CD14-positive monocyte (primary cell): ENCODE measurements at regions not wholly inside any gene's neighbourhood (a gene's known extent, or its start where the extent isn't known, plus 50 kb on each side); places are given as distances from the start of the nearest gene placed in this dataset.

Source experiments
- DNase-seq, 3 donors: peaks; one replicate each; pipeline ENCODE4 v3.0.0-alpha.2; 2011 to 2022
- H2AFZ ChIP-seq: 2 replicates; pipeline ENCODE4 v1.6.0; 2012; ENCODE audit warnings: mild to moderate bottlenecking, low read depth, low read length, inconsistent platforms; ENCODE audit not compliant: insufficient read depth, poor library complexity, severe bottlenecking
- H3K27ac ChIP-seq, 2 donors: 1 replicate in 1 of 2; 2 replicates in 1 of 2; pipeline ENCODE4 v1.5.1; 2012 to 2013; ENCODE audit warnings: low read length in 2 of 2, control low read depth in 1 of 2, inconsistent platforms in 1 of 2, low read depth in 1 of 2, mild to moderate bottlenecking in 1 of 2
- H3K27me3 ChIP-seq, 2 donors: one replicate each; pipeline versions ENCODE4 v1.6.0 to v1.6.1; 2011 to 2013; ENCODE audit warnings: low read length in 2 of 2; ENCODE audit not compliant: control insufficient read depth in 2 of 2, insufficient read depth in 2 of 2
- H3K36me3 ChIP-seq, 2 donors: replicated peaks in 1 of 2; 1 replicate in 1 of 2; 2 replicates in 1 of 2; pipeline versions ENCODE4 v1.5.1 to v1.6.1; 2012 to 2013; ENCODE audit warnings: low read length in 2 of 2, control low read depth in 1 of 2, inconsistent platforms in 1 of 2, mild to moderate bottlenecking in 1 of 2; ENCODE audit not compliant: insufficient read depth in 2 of 2, control insufficient read depth in 1 of 2
- H3K4me1 ChIP-seq, 2 donors: 1 replicate in 1 of 2; 2 replicates in 1 of 2; pipeline versions ENCODE4 v1.5.1 to v1.6.1; 2012 to 2013; ENCODE audit warnings: low read length in 2 of 2, control low read depth in 1 of 2, inconsistent platforms in 1 of 2, mild to moderate bottlenecking in 1 of 2, moderate library complexity in 1 of 2; ENCODE audit not compliant: insufficient read depth in 2 of 2, control insufficient read depth in 1 of 2
- H3K4me2 ChIP-seq: replicated peaks from 2 replicates; pipeline ENCODE3; 2012; ENCODE audit warnings: low read length, moderate library complexity, mild to moderate bottlenecking; ENCODE audit not compliant: poor library complexity, severe bottlenecking; ENCODE audit errors: extremely low read depth
- H3K4me3 ChIP-seq, 3 experiments: fragments of 200-600 bp in 1 of 3; sonication (generic) in 1 of 3; replicated peaks in 1 of 3; 1 replicate in 2 of 3; 2 replicates in 1 of 3; pipeline ENCODE4 v1.5.1; 2011 to 2013; ENCODE audit warnings: low read length in 3 of 3, mild to moderate bottlenecking in 3 of 3, control low read depth in 2 of 3, low read depth in 2 of 3, inconsistent platforms in 1 of 3, moderate library complexity in 1 of 3
- H3K79me2 ChIP-seq: 2 replicates; pipeline ENCODE4 v1.6.0; 2012; ENCODE audit warnings: mild to moderate bottlenecking, control low read depth, inconsistent platforms, low read length, moderate library complexity; ENCODE audit not compliant: insufficient read depth
- H3K9ac ChIP-seq: 2 replicates; pipeline ENCODE4 v1.6.0; 2017; ENCODE audit warnings: low read length, mild to moderate bottlenecking; ENCODE audit not compliant: insufficient read depth, poor library complexity, severe bottlenecking
- H3K9me3 ChIP-seq, 2 donors: replicated peaks in 1 of 2; 1 replicate in 1 of 2; 2 replicates in 1 of 2; pipeline versions ENCODE4 v1.5.1 to v1.6.1; 2012 to 2013; ENCODE audit warnings: low read length in 2 of 2, control low read depth in 1 of 2; ENCODE audit not compliant: control insufficient read depth in 1 of 2, insufficient read depth in 1 of 2
- H4K20me1 ChIP-seq: 2 replicates; pipeline ENCODE4 v1.6.0; 2012; ENCODE audit warnings: mild to moderate bottlenecking, low read length, control low read depth, moderate library complexity; ENCODE audit not compliant: insufficient read depth
- H3K27ac Mint-ChIP-seq, 7 donors: one replicate each; pipeline ENCODE4 v1.8.0; 2020; ENCODE audit warnings: mild to moderate bottlenecking in 7 of 7, mixed read lengths in 7 of 7, moderate library complexity in 6 of 7, inconsistent platforms in 2 of 7
- H3K27me3 Mint-ChIP-seq, 3 donors: one replicate each; pipeline ENCODE4 v1.8.0; 2021 to 2022; ENCODE audit warnings: low read depth in 3 of 3, mild to moderate bottlenecking in 3 of 3, mixed read lengths in 3 of 3, moderate library complexity in 3 of 3, inconsistent platforms in 1 of 3
- H3K36me3 Mint-ChIP-seq, 2 donors: one replicate each; pipeline ENCODE4 v1.8.0; 2020; ENCODE audit warnings: mixed read lengths in 2 of 2, inconsistent platforms in 1 of 2, mild to moderate bottlenecking in 1 of 2
- H3K4me1 Mint-ChIP-seq: one replicate; pipeline ENCODE4 v1.8.0; 2020; ENCODE audit warnings: mild to moderate bottlenecking, mixed read lengths
- H3K4me3 Mint-ChIP-seq, 2 donors: one replicate each; pipeline ENCODE4 v1.8.0; 2020; ENCODE audit warnings: mild to moderate bottlenecking in 2 of 2, mixed read lengths in 2 of 2, moderate library complexity in 1 of 2
- H3K9me3 Mint-ChIP-seq, 7 donors: one replicate each; pipeline ENCODE4 v1.8.0; 2020 to 2022; ENCODE audit warnings: mixed read lengths in 7 of 7, mild to moderate bottlenecking in 6 of 7, moderate library complexity in 6 of 7, inconsistent platforms in 2 of 7
- CTCF ChIP-seq: fragments of 200-600 bp; IDR thresholded peaks from one replicate; pipeline ENCODE4 v1.8.0; 2022; ENCODE audit warnings: antibody characterized with exemption, mild to moderate bottlenecking
- WGBS: methylation state at CpG from one replicate; pipeline ENCODE4 v1.1.5; 2013; ENCODE audit warnings: missing lambda C conversion rate; ENCODE audit not compliant: insufficient coverage; 5-methylcytosine and 5-hydroxymethylcytosine counted together
- intact Hi-C, 2 donors: fragments of 100-400 bp; cut with micrococcal nuclease; formaldehyde crosslinking; loops; one replicate each; pipeline versions ENCODE4 v1.15.0 to v1.15.1; 2023

- no peak for DNase-seq
- Mint-ChIP-seq H3K36me3 (no peaks in the 10 kb centered on the region), H3K27ac (no peak overlapping the region), H3K4me1 (peaks cover 26% of the 10 kb centered on the region), H3K9me3 (peaks cover 0 to 7% (median 0%) of the 10 kb centered on the region in 7 donors), H3K27me3 (peaks cover 7 to 22% (median 10%) of the 10 kb centered on the region in 3 donors), H3K4me3 (no peak overlapping the region)
- intact Hi-C loops = no loop called here
- H3K27ac ChIP-seq = no peak overlapping the region
- H3K4me3 ChIP-seq = no peak overlapping the region
- H3K4me1 ChIP-seq = peaks cover 12 to 22% of the 10 kb centered on the region in 2 donors
- no peaks in the 10 kb centered on the region for H4K20me1 ChIP-seq
- H3K9me3 ChIP-seq = no peaks in the 10 kb centered on the region
- H3K9ac ChIP-seq = no peak overlapping the region
- WGBS = 91% methylated on average over 4 of the region's 5 CpGs
- no peaks in the 10 kb centered on the region for H3K79me2 ChIP-seq
- H3K27me3 ChIP-seq = no peaks in the 10 kb centered on the region
- H3K36me3 ChIP-seq = no peaks in the 10 kb centered on the region
- H3K4me2 ChIP-seq = no peak overlapping the region
- H2AFZ ChIP-seq = no peak overlapping the region
- TF ChIP-seq CTCF = no peak
Observed at GRCh38 chr16:86992587-86992986, 324.6 kb downstream of the C16orf95 start.

- Histone ChIP-seq H3K27me3 (no peaks in the 10 kb centered on the region), H3K4me1 (peaks cover 12 to 22% of the 10 kb centered on the region in 2 donors), H3K9ac (no peak overlapping the region), H3K9me3 (no peaks in the 10 kb centered on the region), H3K79me2 (no peaks in the 10 kb centered on the region), H3K27ac (no peak overlapping the region), H3K4me3 (no peak overlapping the region), H3K4me2 (no peak overlapping the region), H4K20me1 (no peaks in the 10 kb centered on the region), H2AFZ (no peak overlapping the region), H3K36me3 (no peaks in the 10 kb centered on the region)
- peaks cover 0 to 8% (median 0%) of the 10 kb centered on the region in 7 donors for H3K9me3 Mint-ChIP-seq
- peaks cover 26% of the 10 kb centered on the region for H3K4me1 Mint-ChIP-seq
- intact Hi-C loops = no loop called here
- no peak for DNase-seq
- H3K4me3 Mint-ChIP-seq = no peak overlapping the region
- H3K27ac Mint-ChIP-seq = no peak overlapping the region
- H3K36me3 Mint-ChIP-seq = no peaks in the 10 kb centered on the region
- peaks cover 7 to 22% (median 10%) of the 10 kb centered on the region in 3 donors for H3K27me3 Mint-ChIP-seq
- 90% methylated on average over 16 of the region's 26 CpGs for WGBS
- TF ChIP-seq CTCF = no peak
Observed at GRCh38 chr16:86993426-86994110, 323.6 kb downstream of the C16orf95 start.
